ENCODE measurements at regions not wholly inside any gene's neighbourhood (a gene's known extent, or its start where the extent isn't known, plus 50 kb on each side); places are given as distances from the start of the nearest gene placed in this dataset.
"Not testable (repeated sequence)": the region's sequence is repeated elsewhere in the genome, so short reads cannot be mapped to it uniquely, and the experiment has no call there.

DNA sequence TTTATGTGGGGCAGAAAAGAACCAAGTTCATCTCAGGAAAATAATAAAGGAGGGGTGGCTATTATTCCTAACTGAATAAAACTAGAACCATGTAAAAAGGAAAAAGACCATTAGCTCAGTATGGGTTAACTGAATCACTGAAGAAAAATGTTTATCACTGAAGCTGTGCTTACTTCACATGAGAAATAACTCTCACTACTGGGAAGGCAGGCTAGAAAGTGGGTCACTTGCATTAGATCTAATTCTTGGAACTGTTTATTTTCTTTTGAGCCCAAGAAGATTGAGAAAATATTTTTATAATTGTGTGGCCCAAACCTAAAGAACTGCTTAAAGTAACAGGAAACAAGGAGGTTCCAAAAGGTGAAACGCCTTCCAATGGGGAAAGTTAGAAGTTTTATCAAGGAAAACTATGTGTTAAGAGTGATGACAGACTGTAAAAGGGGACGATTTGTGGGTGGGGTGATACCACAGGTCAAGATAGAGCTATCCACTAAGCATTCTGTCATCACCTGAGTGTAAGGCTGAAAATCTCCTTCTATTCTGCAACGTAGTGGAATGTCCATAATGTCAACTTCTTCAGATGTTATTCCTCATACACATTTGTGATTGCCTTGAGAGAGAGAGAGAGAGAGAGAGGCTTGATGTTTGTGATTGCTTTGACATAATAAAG is 1083.5 kb downstream of the PCDH7 start:
- ATAC-seq, result no peak

DNA sequence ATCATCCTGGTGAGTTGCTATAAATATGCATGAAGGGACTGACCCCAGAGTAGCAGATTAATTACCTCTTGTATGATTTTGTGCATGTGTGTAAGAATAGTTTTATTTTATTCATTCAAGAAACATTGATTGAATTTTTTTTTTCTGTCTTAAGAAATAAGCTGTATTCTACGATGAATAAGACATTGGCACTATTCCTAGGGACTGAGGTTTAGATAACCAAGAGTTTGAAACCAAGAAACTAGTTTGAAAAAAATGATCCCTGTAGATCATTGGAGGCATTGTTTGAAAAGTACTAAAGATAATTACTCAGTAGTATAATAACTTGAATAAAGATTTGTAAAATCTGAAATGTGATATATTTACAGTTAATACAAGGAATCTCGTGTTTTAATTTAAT is 1086.9 kb downstream of the PCDH7 start:
- no peak for ATAC-seq

DNA sequence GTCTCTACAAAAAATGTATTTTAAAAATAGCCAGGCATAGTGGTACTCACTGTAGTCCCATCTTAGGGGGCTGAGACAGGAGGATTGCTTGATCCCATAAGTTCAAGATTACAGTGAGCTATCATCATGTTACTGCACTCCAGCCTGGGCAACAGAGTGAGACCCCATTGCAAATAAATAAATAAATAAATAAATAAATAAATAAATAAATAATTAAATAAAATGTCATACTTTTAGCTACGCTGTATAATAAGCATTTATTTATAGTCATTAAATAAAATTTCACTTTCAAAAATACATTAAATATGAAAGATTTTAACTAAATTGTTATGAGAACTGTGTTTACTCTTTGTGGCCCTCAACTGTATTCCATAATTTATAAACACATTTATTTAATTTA is 1124.2 kb downstream of the PCDH7 start:
- ATAC-seq, result no peak

DNA sequence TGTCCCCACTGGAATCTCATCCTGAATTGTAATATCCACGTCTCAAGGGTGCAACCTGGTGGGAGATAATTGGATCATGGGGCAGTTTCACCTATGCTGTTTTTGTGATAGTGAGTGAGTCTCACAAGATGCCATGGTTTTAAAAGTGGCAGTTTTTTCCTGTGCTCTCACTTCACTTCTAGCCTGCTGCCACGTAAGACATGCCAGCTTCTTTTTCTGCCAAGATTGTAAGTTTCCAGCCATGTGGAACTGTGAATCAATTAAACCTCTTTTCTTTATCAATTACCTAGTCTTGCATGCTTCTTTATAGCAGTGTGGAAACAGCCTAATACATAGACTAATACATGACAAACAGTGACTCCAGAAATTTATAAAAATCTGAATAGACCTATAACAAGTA is 1131.8 kb downstream of the PCDH7 start:
- no peak for ATAC-seq

DNA sequence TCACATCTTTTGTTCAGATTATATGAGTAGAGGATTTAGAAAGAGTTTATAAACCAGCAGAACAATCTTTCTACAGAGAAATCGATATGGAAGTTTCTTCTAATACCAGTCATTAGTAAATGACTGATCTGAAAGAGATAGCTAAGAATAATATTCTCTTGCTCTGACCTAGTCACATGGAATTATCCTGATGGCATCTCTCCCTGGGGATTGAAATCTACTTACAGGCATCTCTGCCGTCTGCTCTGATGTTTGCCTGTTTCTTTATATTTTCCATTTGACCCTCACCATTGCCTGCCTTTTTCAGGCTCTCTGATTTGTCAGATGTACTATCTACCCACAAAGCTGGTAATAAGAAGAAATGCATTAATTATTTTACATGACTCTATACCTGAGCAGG is 1157.3 kb downstream of the PCDH7 start:
- no peak for ATAC-seq

DNA sequence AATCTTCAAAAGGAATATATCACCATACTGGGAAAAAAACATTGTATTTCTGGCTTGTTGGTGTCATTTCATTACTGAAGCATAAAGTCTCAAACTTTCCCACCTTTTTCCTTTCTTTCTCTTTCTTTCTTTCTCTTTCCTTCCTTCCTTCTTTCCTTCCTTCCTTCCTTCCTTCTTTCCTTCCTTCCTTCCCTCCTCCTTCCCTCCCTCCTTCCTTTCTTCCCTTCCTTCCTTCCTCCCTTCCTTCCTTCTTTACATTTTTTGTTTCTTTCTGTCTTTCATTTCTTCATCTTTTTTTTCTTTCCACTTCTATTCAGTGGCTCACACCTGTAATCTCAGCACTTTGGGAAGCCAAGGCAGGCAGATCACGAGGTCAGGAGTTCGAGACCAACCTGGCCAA is 1160.7 kb downstream of the PCDH7 start:
- ATAC-seq, result not testable (repeated sequence)

DNA sequence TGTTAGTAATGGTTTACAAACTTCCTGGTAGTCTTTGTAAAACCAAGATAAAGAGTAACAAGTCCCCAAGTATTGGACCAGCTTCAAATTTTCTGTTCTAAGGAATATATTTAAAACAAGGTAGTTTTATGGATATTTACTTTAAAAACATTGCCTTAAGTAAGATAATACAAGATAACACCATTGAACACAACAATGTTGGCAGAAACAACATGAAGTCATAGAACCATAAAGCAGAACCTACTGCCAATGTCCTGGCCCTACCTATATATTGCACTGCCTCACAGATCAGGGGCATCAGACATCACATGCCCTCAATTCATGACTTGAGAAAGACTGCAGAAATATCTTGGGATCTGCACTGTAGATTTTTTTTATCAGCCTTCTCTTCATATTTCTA is 1176.2 kb downstream of the PCDH7 start:
- ATAC-seq, result no peak

DNA sequence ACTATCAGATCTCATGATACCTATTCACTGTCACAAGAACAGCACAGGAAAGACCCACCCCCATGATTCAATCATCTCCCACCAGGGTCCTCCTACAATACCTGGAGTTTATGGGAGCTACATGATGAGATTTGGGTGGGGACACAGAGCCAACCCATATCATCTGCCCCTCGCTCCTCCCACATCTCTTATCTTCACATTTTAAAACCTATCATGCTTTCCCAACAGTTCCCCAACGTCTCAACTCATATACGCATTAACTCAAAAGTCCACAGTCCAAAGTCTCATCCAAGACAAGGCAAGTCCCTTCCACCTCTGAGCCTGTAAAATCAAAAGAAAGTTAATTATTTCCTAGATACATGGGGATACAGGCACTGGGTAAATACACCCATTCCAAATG is 1185.2 kb downstream of the PCDH7 start:
- no peak for ATAC-seq

DNA sequence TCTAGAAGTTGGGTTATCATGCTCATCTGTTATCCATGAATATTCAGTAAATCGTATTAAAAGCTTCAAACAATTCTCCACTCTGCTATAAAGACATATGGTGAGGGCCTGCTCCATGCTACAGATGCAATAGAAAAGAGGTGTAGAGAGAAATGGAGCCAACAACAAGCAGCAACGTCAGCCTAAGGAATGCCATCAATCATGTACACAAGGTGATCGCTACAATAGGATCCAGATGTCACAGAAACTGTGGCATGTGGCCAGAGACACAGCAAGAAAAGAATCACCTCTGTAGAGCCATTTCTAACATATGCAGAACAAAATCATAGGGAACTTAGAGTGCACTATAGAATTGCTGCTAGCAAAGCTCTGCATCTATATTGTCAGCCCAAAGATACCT is 1188.1 kb downstream of the PCDH7 start:
- ATAC-seq, result no peak

DNA sequence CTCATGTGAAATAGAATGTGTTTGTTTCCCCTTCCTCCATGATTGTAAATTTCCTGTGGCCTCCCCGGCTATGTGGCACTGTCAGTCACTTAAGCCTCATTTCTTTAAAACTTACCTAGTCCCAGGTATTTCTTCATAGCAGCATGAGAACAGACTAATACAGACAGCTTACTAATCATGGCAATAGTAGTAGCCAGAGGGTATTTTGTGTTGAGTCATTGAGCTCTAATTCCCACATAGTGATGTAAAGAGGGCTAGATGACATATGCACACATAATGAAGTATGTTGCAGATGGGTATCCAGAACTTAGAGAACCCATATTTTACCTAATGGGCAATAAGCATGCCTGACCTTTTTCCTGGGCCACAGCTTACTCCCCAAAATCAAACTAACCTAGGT is 1197.2 kb downstream of the PCDH7 start:
- ATAC-seq, result no peak

DNA sequence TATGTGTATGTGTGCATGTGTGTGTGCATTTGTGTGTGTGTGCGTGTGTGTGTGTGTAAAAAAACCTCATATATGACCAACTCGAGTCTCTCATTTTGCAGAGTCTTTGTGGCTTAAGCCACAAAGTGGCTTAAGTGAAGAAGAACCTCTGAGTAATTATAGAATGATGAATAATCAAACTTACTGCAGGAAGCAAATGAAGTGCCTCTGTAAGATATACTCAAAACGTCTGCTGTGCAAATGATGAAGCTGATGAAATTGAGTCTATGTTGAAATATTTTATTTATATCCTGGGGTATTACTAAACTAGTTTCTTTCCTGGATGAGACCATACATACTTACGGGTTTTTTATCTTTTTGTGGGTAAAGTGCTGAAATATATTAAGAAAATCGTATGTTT is 1198.7 kb downstream of the PCDH7 start:
- no peak for ATAC-seq

DNA sequence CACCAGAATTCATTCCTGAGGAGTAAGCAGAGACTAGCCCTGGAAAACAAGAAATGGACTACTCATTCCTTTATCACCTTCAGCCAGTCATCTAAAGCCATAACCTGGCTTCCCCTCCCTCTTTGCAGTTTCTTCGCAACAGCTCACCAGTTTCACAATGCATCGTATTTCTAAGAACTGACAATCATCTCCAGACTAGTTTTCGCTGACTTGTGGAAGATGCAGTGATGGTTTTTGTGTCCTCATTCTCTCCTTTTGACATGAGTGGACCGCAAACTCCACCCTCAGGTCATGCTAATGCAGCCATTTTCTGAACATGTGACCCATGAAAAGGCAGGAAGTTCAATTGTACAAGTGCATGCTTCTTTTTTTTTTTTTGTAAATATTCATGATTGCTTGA is 1203.5 kb downstream of the PCDH7 start:
- ATAC-seq, result no peak

DNA sequence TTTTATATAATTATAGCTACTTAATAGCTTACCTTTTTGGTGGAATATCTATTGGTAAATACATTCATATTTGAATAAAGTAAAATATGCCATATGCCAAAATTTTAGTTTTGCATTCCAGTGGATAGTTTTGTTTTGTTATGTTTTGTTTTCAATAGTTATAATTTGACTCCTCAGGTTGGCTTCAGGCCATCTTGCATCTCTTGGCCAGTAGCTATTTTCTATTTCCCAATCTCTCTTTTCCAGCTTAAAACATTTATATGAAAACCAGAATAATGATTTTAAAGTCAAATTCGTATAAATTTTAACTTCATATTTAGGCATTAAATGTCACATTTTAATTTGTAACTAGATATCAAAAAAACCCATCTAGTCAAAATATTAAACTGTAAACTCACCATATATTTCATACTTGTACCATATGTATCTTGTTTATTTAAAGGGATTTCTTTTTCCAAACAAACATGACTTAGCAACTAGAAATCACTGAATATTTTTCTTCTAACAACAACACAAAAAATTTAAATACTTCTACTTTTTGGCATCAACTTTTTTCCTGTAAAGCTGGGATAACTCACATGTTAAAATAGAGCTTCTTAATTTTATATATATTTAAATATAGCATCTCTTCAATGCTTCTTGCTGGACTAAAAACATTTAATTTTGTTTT is 1209.6 kb downstream of the PCDH7 start:
- ATAC-seq, result no peak

DNA sequence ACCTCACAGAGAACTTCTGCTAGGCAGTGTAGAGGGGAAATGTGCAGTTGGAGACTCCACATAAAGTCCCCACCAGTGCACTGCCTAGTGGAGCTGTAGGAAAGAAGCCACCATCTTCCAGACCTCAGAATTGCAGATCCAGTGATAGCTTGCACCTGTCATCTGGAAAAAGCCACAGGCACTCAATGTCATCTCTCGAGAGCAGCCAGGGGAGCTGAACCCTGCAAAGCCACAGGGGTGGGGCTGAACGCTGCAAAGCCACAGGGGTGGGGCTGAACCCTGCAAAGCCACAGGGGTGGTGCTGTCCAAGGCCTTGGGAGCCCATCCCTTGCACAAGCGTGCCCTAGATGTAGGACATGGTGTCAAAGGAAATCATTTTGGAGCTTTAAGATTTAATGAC is 1226.3 kb downstream of the PCDH7 start:
- ATAC-seq, result no peak

DNA sequence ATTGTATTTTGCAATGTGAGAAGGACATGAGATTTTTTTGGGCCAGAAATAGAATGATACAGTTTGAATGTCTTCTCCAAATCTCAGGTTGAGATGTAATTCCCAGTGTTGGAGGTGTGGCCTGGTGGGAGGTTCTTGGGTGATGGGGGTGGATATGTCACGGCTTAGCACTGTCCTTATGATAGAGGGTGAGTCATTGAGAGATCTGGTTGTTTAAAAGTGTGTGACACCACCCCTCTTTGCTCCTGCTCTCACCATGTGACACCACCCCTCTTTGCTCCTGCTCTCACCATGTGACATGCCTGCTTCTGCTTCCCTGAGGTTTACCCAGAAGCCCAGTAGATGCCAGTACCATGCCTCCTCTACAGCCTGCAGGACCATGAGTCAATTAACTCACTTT is 1226.9 kb downstream of the PCDH7 start:
- ATAC-seq, result no peak

DNA sequence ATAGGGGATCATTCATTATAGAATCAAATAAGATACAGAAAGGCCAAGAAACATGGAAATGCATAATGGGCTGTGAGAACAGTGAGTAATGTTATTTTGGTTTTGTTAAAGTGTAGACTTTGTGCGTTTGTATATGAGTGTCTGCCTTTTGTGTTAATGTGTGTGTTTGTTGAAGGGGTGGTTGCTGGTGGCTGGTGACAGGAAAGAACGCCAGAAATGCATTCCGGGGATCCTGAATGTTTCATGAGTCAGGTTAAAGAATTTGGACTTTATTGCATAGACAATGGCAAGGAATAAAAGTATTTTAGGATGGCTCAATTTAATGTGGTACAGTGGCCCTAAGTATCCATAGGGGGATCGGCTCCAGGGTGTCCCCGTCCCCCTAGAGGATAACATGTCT is 1228.9 kb downstream of the PCDH7 start:
- ATAC-seq, result no peak

DNA sequence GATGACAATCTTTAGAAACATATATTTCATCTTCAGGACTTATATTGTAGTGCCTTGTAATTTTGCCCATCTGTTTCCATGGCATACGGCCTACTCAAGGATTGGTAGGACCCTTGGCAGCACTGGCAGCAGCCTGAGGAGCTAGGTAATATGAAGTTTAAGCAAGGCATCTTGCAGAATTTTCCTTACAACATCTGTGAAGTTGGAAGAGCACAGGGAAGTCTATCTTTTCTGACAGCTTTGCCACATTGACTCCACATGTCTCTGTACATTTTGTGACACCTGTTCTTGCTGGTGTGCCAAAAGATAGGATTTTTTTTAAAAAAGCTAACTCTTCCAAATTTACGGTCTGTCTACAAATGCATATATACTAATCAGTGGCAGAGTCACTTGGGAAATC is 1235.2 kb downstream of the PCDH7 start:
- ATAC-seq, result no peak

DNA sequence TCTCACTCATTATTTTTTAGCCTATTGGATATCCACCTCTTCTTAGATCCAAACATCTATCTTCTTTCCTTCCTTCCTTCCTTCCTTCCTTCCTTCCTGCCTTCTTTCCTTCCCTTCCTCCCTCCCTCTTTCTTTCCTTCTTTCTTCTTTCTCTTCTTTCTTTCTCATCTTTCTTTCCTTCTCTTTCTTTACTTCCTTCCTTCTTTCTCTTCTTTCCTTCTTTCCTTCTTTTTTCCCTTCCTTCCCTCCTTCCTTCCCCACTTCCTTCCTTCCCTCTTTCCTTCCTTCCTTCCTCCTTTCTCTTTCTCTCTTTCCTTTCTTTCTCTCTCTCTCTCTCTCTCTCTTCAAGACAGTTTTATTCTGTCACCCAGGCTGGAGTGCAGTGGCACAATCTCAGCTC is 1239.8 kb downstream of the PCDH7 start:
- no peak for ATAC-seq

DNA sequence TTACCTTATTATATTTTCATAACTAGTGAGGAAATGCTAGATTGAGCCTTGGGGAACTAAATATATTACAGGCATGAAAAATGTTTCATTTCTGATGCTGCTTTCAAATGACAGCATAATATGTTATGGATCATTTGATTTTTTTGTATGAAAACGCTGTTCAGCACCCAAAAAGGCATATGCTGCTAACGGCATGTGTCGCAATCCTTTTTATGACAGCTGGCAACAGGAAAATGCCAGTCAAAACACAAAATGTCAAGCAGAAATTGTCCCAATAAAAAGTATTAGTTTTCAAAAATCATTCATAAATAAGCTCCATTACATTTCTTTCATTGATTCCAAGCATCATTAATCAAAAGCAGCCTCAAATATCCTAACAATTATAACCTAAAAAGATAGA is 1244.5 kb downstream of the PCDH7 start:
- no peak for ATAC-seq

DNA sequence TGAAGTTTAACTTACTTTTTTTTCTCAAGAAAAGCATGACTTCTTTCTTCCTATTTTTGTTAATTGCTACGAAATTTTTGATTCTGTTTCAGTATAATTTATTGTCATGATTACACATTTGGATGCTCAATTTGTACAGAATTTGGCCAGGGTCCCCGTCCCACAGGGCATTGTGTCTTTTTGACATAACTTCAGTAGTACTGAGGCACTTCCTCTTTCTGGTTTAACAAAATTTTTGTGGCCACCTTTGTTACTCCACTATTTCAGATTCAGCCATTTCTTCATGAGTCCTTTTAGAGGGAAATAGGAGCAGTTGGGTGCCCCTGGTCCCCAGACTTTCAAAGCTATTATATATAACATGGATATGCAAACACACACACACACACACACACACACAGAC is 1248.7 kb downstream of the PCDH7 start:
- no peak for ATAC-seq

DNA sequence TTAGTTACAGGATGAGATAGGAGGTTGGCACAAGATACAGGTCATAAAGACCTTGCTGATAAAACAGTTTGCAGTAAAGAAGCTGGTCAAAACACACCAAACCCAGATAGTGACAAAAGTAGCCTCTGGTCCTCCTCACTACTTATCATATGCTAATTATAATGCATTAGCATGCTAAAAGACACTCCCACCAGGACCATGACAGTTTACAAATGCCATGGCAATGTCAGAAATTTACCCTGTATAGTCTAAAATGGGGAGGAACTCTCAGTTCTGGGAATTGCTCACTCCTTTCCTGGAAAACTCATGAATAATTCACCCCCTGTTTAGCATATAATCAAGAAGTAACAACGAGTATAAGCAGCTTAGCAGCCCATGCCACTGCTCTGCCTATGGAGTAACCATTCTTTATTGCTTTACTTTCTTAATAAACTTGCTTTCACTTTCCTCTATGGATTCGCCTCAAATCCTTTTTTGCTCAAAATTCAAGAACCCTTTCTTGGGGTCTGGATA is 1254.4 kb downstream of the PCDH7 start:
- ATAC-seq, result no peak

DNA sequence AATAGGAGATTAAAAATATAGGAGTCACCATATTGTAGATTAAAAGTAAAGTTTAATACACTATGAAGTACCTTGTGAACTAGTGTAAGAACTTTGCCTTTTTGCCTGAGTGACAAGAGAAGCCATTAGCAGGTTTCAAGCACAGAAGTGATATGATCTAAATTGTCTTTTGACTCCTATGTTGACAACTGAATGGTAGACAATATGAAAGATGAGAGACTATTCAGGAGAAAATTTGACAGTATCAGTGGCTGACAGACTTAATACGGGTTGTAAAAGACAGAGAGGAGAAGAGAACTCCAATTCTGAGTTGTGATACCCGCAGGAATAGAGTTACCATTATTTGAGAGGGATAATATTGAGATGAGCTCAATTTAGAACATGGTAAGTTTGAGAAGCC is 1259.8 kb downstream of the PCDH7 start:
- ATAC-seq, result no peak

DNA sequence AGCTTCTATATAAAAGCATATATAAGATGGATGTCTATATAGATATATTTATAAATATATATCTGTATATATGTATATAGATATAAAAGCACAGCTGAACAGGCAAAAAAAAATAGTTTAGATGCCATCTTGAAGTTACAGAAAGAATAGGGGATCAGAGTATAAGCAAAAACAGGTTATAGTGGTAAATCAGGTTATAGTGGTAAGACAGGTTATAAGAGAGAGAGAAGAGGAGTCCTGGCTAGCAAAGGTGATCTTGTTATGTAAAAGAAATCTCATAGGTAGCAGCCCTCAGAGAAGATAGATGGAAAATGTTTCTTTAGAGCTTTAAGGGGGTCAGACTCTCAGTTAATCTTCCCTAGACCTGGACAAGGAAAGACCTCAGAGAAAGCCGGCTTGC is 1263.1 kb downstream of the PCDH7 start:
- ATAC-seq, result no peak

DNA sequence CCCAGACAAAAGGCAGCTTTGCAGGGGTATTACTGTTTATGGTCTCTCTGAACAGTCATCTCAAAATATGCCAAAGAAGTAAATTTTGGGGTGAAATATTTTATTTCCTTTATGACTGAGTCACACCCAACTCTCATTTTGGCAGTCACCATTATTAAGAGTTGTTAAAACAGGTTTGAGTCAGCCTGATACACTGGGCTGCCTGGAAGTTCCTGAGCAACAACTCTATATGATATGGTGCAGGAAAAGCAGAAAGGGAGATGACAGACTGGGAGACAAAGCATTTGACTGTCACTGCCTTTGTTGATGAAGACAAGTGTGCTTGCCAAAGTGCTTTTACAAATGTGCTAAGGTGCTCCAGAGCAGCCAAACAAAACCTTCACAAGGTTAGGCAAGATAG is 1263.5 kb downstream of the PCDH7 start:
- ATAC-seq, result no peak

DNA sequence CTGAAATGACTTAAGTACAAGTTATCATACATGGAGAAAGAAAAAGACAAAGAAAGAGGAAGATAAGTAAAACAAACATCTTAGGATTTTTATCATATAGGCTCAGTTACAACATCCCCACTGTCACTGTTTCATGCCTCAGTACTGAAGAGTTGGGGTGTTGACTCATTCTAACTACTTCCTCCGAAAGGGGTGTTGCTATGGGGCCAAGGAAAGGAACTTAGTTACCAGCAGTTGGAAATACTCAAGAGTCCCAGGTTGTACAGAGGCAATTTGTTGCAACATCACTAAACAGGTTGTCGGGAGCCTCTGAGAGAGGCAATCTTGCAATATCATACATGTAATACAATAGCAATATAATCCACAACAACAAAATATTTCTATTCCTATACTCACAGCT is 1264.7 kb downstream of the PCDH7 start:
- no peak for ATAC-seq
